ENCODE measurements at regions not wholly inside any gene's neighbourhood (a gene's known extent, or its start where the extent isn't known, plus 50 kb on each side); places are given as distances from the start of the nearest gene placed in this dataset.

DNA sequence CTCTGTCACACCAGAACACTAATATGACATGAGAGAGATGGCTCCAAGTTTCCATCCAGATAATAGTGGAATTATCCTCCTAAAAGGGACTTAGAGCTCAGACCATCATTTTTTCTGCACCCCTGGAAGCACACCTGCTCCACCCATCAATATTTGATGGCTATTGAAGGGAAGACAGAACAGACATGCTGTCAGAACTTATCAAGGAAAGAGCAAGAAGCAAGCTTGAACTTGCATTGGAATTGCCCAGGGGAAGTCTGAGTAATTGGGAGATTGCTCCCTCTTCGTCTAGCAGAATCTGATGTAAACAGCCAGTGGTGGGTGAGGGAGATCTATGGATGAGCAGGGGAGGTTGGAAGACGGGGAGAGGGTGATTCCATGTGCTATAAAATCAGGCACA, 874.4 kb upstream of the TENM4 start:
- FAIRE-seq = no peak
- DNase-seq (ENCODE audit: low read depth) = peak; percentile 94
- no peaks in the 10 kb centered on the region for H3K36me3 ChIP-seq (ENCODE audit: control insufficient read depth, insufficient read depth, low read length)

DNA sequence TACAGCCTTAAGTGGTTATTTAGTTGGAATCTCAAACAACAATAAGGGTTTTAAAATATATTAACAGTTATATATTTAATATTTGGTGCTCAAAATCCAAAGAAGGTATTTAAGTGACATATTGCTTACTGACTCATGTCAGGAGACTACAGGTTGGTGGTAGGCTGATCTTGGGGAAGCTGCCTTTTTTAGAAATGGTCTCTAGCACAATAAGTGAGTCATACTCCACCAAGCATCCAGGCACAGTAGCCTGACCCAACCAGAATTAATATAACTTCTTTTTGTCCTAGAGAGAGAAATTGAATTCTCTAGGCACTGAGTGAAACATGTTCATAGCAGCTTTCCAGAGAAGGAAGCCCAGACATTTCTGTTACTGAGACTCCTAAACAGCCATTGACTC, 868.5 kb upstream of the TENM4 start:
- TF ChIP-seq, protein P1, sequence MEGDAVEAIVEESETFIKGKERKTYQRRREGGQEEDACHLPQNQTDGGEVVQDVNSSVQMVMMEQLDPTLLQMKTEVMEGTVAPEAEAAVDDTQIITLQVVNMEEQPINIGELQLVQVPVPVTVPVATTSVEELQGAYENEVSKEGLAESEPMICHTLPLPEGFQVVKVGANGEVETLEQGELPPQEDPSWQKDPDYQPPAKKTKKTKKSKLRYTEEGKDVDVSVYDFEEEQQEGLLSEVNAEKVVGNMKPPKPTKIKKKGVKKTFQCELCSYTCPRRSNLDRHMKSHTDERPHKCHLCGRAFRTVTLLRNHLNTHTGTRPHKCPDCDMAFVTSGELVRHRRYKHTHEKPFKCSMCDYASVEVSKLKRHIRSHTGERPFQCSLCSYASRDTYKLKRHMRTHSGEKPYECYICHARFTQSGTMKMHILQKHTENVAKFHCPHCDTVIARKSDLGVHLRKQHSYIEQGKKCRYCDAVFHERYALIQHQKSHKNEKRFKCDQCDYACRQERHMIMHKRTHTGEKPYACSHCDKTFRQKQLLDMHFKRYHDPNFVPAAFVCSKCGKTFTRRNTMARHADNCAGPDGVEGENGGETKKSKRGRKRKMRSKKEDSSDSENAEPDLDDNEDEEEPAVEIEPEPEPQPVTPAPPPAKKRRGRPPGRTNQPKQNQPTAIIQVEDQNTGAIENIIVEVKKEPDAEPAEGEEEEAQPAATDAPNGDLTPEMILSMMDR (IDR thresholded peaks at IDR 0.05; ENCODE audit: insufficient read depth, low read length, severe bottlenecking) = no peak
- Histone ChIP-seq H3K4me3 (ENCODE audit: low read depth, low read length) (no peak overlapping the region), H3K36me3 (ENCODE audit: control insufficient read depth, insufficient read depth, low read length) (no peaks in the 10 kb centered on the region), H3K27me3 (ENCODE audit: control insufficient read depth, insufficient read depth, low read length) (no peaks in the 10 kb centered on the region)
- DNase-seq (ENCODE audit: low read depth) = peak; percentile 65
- no peak for FAIRE-seq

More for the DNA sequence above, 874.4 kb upstream of the TENM4 start:
- Histone ChIP-seq H3K27me3 (ENCODE audit: control insufficient read depth, insufficient read depth, low read length) (no peaks in the 10 kb centered on the region), H3K4me3 (ENCODE audit: low read depth, low read length) (no peak overlapping the region)
- TF ChIP-seq, protein P1 (IDR thresholded peaks at IDR 0.05; ENCODE audit: insufficient read depth, low read length, severe bottlenecking) = no peak

DNA sequence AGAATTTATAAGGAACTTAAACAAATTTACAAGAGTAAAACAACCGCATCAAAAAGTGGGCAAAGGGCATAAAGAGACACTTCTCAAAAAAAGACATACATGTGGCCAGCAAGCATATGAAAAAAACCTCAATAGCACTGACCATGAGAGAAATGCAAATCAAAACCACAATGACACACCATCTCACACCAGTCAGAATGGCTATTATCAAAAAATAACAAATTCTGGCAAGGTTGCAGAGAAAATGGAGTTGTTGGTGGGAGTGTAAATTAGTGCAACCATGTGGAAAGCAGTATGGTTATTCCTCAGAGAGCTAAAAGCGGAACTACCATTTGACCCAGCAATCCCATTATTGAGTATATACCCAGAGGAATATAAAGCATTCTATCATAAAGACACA, 866.8 kb upstream of the TENM4 start:
- DNase-seq (ENCODE audit: low read depth) (no peak), FAIRE-seq (no peak)
- TF ChIP-seq, protein P1 (IDR thresholded peaks at IDR 0.05; ENCODE audit: insufficient read depth, low read length, severe bottlenecking) = no peak
- H3K36me3 ChIP-seq (ENCODE audit: control insufficient read depth, insufficient read depth, low read length) = no peaks in the 10 kb centered on the region
- no peaks in the 10 kb centered on the region for H3K27me3 ChIP-seq (ENCODE audit: control insufficient read depth, insufficient read depth, low read length)
- H3K4me3 ChIP-seq (ENCODE audit: low read depth, low read length) = no peak overlapping the region

DNA sequence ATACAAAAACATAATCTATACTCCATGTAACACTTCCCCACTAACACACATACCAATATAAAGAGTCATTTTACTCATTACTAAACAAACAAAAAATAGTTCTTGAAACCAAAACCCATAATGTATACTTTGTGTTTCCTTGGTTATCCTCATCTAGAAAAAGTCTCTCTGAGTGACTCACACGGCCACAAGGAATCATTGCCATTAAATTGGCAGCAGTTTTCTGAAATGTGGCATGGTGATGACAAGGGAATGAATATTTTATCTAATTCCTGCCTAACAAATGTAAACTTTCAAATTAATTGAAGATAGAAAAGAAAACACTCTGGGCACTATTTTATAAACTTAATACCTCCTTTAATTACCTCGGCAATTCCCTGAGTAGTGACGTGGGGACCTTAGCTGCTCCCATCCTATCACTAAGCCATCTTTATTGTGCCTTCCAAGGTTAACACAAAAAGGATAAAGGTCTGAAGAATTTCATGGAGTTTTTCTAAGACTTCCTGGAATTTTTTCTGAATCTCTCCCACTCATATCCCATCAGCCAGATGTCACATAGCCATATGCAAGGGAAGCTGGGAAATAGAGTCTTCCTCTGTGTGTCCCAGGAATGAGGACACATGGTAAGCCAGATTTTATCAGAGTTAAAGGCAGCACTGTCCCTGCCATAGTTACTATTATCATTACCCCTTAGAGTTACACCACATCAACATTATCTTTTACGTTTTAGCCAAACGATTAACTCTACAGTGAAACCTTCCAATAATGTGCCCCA, 857.2 kb upstream of the TENM4 start:
- FAIRE-seq (no peak), DNase-seq (ENCODE audit: low read depth) (peak; percentile 92)
- H3K4me3 ChIP-seq (ENCODE audit: low read depth, low read length) = no peak overlapping the region
- no peaks in the 10 kb centered on the region for H3K36me3 ChIP-seq (ENCODE audit: control insufficient read depth, insufficient read depth, low read length)
- TF ChIP-seq, protein P1 (IDR thresholded peaks at IDR 0.05; ENCODE audit: insufficient read depth, low read length, severe bottlenecking) = no peak
- H3K27me3 ChIP-seq (ENCODE audit: control insufficient read depth, insufficient read depth, low read length) = no peaks in the 10 kb centered on the region

DNA sequence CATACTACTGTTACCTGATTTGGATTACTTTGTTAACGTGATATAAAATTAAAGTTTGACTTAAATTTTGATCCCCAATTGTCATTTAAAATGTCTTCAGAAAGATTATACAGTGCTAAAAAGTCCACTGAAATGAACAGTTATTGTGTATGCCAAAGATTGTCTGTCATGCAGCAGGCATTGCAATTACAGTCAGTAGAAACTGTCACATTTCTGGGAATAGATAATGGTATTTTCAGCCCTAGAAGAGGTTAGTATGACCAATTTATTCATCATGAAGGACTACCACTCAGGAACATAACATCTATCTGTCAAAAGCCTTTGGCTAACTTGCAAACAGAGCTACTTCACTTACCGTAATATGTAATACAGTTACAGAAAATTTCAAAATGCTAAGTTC, 852.5 kb upstream of the TENM4 start:
- no peak overlapping the region for H3K4me3 ChIP-seq (ENCODE audit: low read depth, low read length)
- TF ChIP-seq, protein P1 (IDR thresholded peaks at IDR 0.05; ENCODE audit: insufficient read depth, low read length, severe bottlenecking) = no peak
- FAIRE-seq (no peak), DNase-seq (ENCODE audit: low read depth) (no peak)
- H3K36me3 ChIP-seq (ENCODE audit: control insufficient read depth, insufficient read depth, low read length) = no peaks in the 10 kb centered on the region
- no peaks in the 10 kb centered on the region for H3K27me3 ChIP-seq (ENCODE audit: control insufficient read depth, insufficient read depth, low read length)
